Mammary epithelial cell (primary cell): ENCODE measurements at regions not wholly inside any gene's neighbourhood (a gene's known extent, or its start where the extent isn't known, plus 50 kb on each side); places are given as distances from the start of the nearest gene placed in this dataset.

Source experiments
- CTCF ChIP-seq, 2 donors: IDR thresholded peaks in 1 of 2; conservative IDR thresholded peaks in 1 of 2; 2 replicates each; pipeline ENCODE4 v1.5.1; 2011 to 2012; ENCODE audit warnings: inconsistent platforms in 2 of 2, low read length in 2 of 2, mild to moderate bottlenecking in 2 of 2, control low read depth in 1 of 2, low read depth in 1 of 2; ENCODE audit not compliant: insufficient read depth in 1 of 2; ENCODE audit errors: extremely low read depth in 1 of 2
- EZH2 ChIP-seq: IDR thresholded peaks from 2 replicates; pipeline ENCODE4 v1.6.1; 2012; ENCODE audit warnings: low read length, inconsistent platforms, borderline replicate concordance

GRCh38 chr16:6835516-6835915 lies 497.1 kb upstream of the RBFOX1 start:
- TF ChIP-seq EZH2 (no peak), CTCF (conservative IDR thresholded peaks at IDR 0.05 in 1 of 2, IDR thresholded peaks at IDR 0.05 in 1 of 2; ENCODE audit: extremely low read depth in 1 of 2, insufficient read depth in 1 of 2, low read depth in 1 of 2, low read length in 2 of 2) (no peak)
